ENCODE measurements at regions not wholly inside any gene's neighbourhood (a gene's known extent, or its start where the extent isn't known, plus 50 kb on each side); places are given as distances from the start of the nearest gene placed in this dataset.
"Not testable (repeated sequence)": the region's sequence is repeated elsewhere in the genome, so short reads cannot be mapped to it uniquely, and the experiment has no call there.

- 59 to 86% (median 76%) methylated on average over 3 of the region's 3 CpGs for WGBS, 5 donors
Measured at GRCh38 chr10:121379013-121379412, 219.2 kb downstream of the FGFR2 start.

GRCh38 chr10:121380211-121380610 lies 218.0 kb downstream of the FGFR2 start:
- Histone ChIP-seq H3K27ac (no peak overlapping the region), H3K4me1 (no peaks in the 10 kb centered on the region), H3K27me3 (replicated peaks in 1 of 7) (no peaks in the 10 kb centered on the region), H3K36me3 (no peaks in the 10 kb centered on the region), H3K9me3 (no peaks in the 10 kb centered on the region), H3K4me3 (no peak overlapping the region)
- no peak for TF ChIP-seq CTCF (IDR thresholded peaks at IDR 0.05 in 8 of 11, conservative IDR thresholded peaks at IDR 0.05 in 3 of 11)
- 61 to 76% (median 67%) methylated on average over 3 of the region's 3 CpGs for WGBS, 5 donors
- no peak for DNase-seq
- intact Hi-C loops (cut with DNase I; ENCODE audit: low total_unique reads): no loop called here

More at GRCh38 chr10:121379013-121379412, 219.2 kb downstream of the FGFR2 start:
- TF ChIP-seq POLR2A (IDR thresholded peaks at IDR 0.05) (no peak), POLR2AphosphoS5 (IDR thresholded peaks at IDR 0.05) (no peak), CTCF (IDR thresholded peaks at IDR 0.05 in 8 of 11, conservative IDR thresholded peaks at IDR 0.05 in 3 of 11) (no peak)
- no peaks in the 10 kb centered on the region for H3K36me3 ChIP-seq
- H3K4me1 ChIP-seq: no peaks in the 10 kb centered on the region
- H3K27ac ChIP-seq: no peak overlapping the region
- no peak overlapping the region for H3K4me3 ChIP-seq
- no peaks in the 10 kb centered on the region for H3K9me3 ChIP-seq
- no peaks in the 10 kb centered on the region for H3K27me3 ChIP-seq (replicated peaks in 1 of 7)
- DNase-seq: no peak
- intact Hi-C loops (cut with DNase I; ENCODE audit: low total_unique reads): no loop called here

- H3K36me3 ChIP-seq; intact Hi-C loops (cut with DNase I; ENCODE audit: low total_unique reads); H3K4me3 ChIP-seq; H3K27ac ChIP-seq; H3K4me1 ChIP-seq; H3K9me3 ChIP-seq; DNase-seq; H3K27me3 ChIP-seq (replicated peaks in 1 of 7): not testable (repeated sequence)
- 94 to 97% (median 95%) methylated on average over 25 to 33 of the region's 33 CpGs for WGBS, 5 donors
Measured at GRCh38 chr10:121382029-121382520, 216.2 kb downstream of the FGFR2 start.

GRCh38 chr10:121385136-121385535 lies 213.1 kb downstream of the FGFR2 start:
- Histone ChIP-seq H3K36me3 (no peaks in the 10 kb centered on the region), H3K4me1 (no peaks in the 10 kb centered on the region), H3K27ac (no peak overlapping the region), H3K27me3 (replicated peaks in 1 of 7) (no peaks in the 10 kb centered on the region), H3K4me3 (no peak overlapping the region), H3K9me3 (peaks cover 0 to 4% (median 0%) of the 10 kb centered on the region in 8 donors)
- intact Hi-C loops (cut with DNase I; ENCODE audit: low total_unique reads): no loop called here
- no peak for DNase-seq
- TF ChIP-seq POLR2AphosphoS5 (IDR thresholded peaks at IDR 0.05): no peak
- TF ChIP-seq CTCF (IDR thresholded peaks at IDR 0.05 in 8 of 11, conservative IDR thresholded peaks at IDR 0.05 in 3 of 11): no peak
- no peak for TF ChIP-seq POLR2A (IDR thresholded peaks at IDR 0.05)
- WGBS, 5 donors: 80 to 88% (median 84%) methylated on average over 1 of the region's 1 CpG

GRCh38 chr10:121392657-121393056 lies 205.6 kb downstream of the FGFR2 start:
- Histone ChIP-seq H3K27me3 (replicated peaks in 1 of 7) (peaks cover 0 to 11% (median 0%) of the 10 kb centered on the region in 7 donors), H3K36me3 (no peaks in the 10 kb centered on the region), H3K9me3 (peaks cover 0 to 4% (median 0%) of the 10 kb centered on the region in 8 donors), H3K4me3 (no peak overlapping the region), H3K27ac (no peak overlapping the region), H3K4me1 (no peaks in the 10 kb centered on the region)
- DNase-seq: no peak
- TF ChIP-seq POLR2AphosphoS5 (IDR thresholded peaks at IDR 0.05) (no peak), POLR2A (IDR thresholded peaks at IDR 0.05) (no peak), CTCF (IDR thresholded peaks at IDR 0.05 in 8 of 11, conservative IDR thresholded peaks at IDR 0.05 in 3 of 11) (no peak)
- 81 to 89% (median 86%) methylated on average over 6 of the region's 6 CpGs for WGBS, 5 donors
- intact Hi-C loops (cut with DNase I; ENCODE audit: low total_unique reads): no loop called here
